K562 (cell line): ENCODE measurements at regions not wholly inside any gene's neighbourhood (a gene's known extent, or its start where the extent isn't known, plus 50 kb on each side); places are given as distances from the start of the nearest gene placed in this dataset.

Experiments used
- ATAC-seq: fragments of 200-7000 bp; cut with Tn5 transposase; 3 replicates; pipeline ENCODE4 v1.9.1; 2020; ENCODE audit warnings: moderate library complexity
- BruUV-seq: library from RNA; stranded (reverse); fragments of 400-500 nt; replicated peaks from 2 replicates; lab custom pipeline; 2021; lab: Mats Ljungman, UMichigan
- CTCF ChIA-PET: fragments of 300-600 bp; formaldehyde crosslinking; extraction: SDS; loops from one replicate; lab custom pipeline; 2021; ENCODE audit warnings: low intra/inter-chr PET ratio; lab: Yijun Ruan, JAX
- POLR2A ChIA-PET: fragments of 300-600, 350-650 bp; sonication (Branson Sonifier 250); formaldehyde crosslinking; extraction: SDS; loops from one replicate; lab custom pipeline; 2021; ENCODE audit warnings: antibody characterized with exemption, inconsistent platforms; lab: Yijun Ruan, JAX
- DNase-seq, 4 experiments: peaks; one replicate each; pipeline versions ENCODE4 v3.0.0 to v3.0.0-alpha.2; 2011 to 2018; ENCODE audit warnings: low spot score in 3 of 4, mixed read lengths in 3 of 4; ENCODE audit errors: extremely low read depth in 1 of 4
- FAIRE-seq: peaks from 2 replicates; lab custom pipeline; 2011; peaks lifted over from hg19 to GRCh38; lab: Jason Lieb, UNC
- H2AFZ ChIP-seq: 2 replicates; pipeline ENCODE4 v1.6.0; 2011; ENCODE audit warnings: low read depth, low read length, control low read depth, inconsistent platforms
- H3K27ac ChIP-seq: fragments of 200-600 bp; 3 replicates; pipeline ENCODE4 v1.8.0; 2011; ENCODE audit warnings: low read depth, mild to moderate bottlenecking, control low read depth, inconsistent platforms, low read length, moderate library complexity, mixed read lengths; ENCODE audit errors: extremely low read depth
- H3K27me3 ChIP-seq, 2 experiments: fragments of 300-600 bp in 1 of 2; 2 replicates in 1 of 2; 3 replicates in 1 of 2; pipeline versions ENCODE4 v1.6.0 to v1.8.0; 2011; ENCODE audit warnings: inconsistent platforms in 2 of 2, low read length in 2 of 2, mild to moderate bottlenecking in 1 of 2, mixed read lengths in 1 of 2, moderate library complexity in 1 of 2; ENCODE audit not compliant: control insufficient read depth in 2 of 2, insufficient read depth in 2 of 2
- H3K36me3 ChIP-seq: fragments of 300-600 bp; 3 replicates; pipeline ENCODE4 v1.8.0; 2011; ENCODE audit warnings: mild to moderate bottlenecking, low read length, inconsistent platforms; ENCODE audit not compliant: control insufficient read depth, insufficient read depth
- H3K4me1 ChIP-seq, 2 experiments: fragments of 200-600 bp in 1 of 2; replicated peaks in 1 of 2; 2 replicates in 1 of 2; 3 replicates in 1 of 2; pipeline versions ENCODE4 v1.5.1 to v1.8.0; 2011; ENCODE audit warnings: inconsistent platforms in 2 of 2, low read length in 2 of 2, mild to moderate bottlenecking in 1 of 2, mixed read lengths in 1 of 2, moderate library complexity in 1 of 2; ENCODE audit not compliant: control insufficient read depth in 2 of 2, insufficient read depth in 2 of 2
- H3K4me2 ChIP-seq: 2 replicates; pipeline ENCODE4 v1.6.1; 2011; ENCODE audit warnings: low read length, control low read depth, inconsistent platforms, mixed read lengths; ENCODE audit not compliant: insufficient read depth
- H3K4me3 ChIP-seq: fragments of 200-600 bp; sonication (generic), shearing (Covaris generic); 2 replicates; pipeline ENCODE4 v1.5.1; 2016; ENCODE audit warnings: control low read depth, inconsistent platforms
- H3K79me2 ChIP-seq: fragments of 200-600 bp; 3 replicates; pipeline ENCODE4 v1.8.0; 2011; ENCODE audit warnings: low read length, inconsistent platforms; ENCODE audit not compliant: control insufficient read depth, insufficient read depth
- H3K9ac ChIP-seq, 2 experiments: 2 replicates each; pipeline versions ENCODE4 v1.6.0 to v1.6.1; 2011; ENCODE audit warnings: low read depth in 2 of 2, low read length in 2 of 2, control low read depth in 1 of 2, inconsistent platforms in 1 of 2, mild to moderate bottlenecking in 1 of 2, mixed read lengths in 1 of 2; ENCODE audit not compliant: insufficient read depth in 1 of 2
- H3K9me1 ChIP-seq: one replicate; pipeline ENCODE4 v1.6.0; 2011; ENCODE audit warnings: inconsistent platforms, mild to moderate bottlenecking, low read length, moderate library complexity; ENCODE audit not compliant: control insufficient read depth, insufficient read depth
- H3K9me3 ChIP-seq: replicated peaks from 2 replicates; pipeline ENCODE4 v1.5.1; 2011; ENCODE audit warnings: low read depth, low read length, inconsistent platforms; ENCODE audit not compliant: control insufficient read depth, insufficient read depth
- H4K20me1 ChIP-seq: replicated peaks from 2 replicates; pipeline ENCODE4 v1.6.1; 2011; ENCODE audit warnings: low read length, inconsistent platforms, mixed read lengths; ENCODE audit not compliant: control insufficient read depth, insufficient read depth
- CBFA2T3 ChIP-seq: fragments of 450-650 bp; IDR thresholded peaks from 2 replicates; pipeline ENCODE4 v1.6.1; 2017
- ETV1 ChIP-seq: fragments of 450-650 bp; conservative IDR thresholded peaks from 2 replicates; pipeline ENCODE4 v1.6.1; 2016; ENCODE audit warnings: missing genetic modification characterization, control low read depth, low read depth, missing compliant biosample characterization
- KDM5B ChIP-seq: fragments of 200-600 bp; sonication (generic); IDR thresholded peaks from 2 replicates; pipeline ENCODE4 v1.6.1; 2012; ENCODE audit warnings: low read depth, mild to moderate bottlenecking, moderate library complexity, low read length, control low read depth, inconsistent platforms; ENCODE audit not compliant: insufficient replicate concordance
- MTA2 ChIP-seq: fragments of 450-650 bp; IDR thresholded peaks from 2 replicates; pipeline ENCODE4 v1.6.1; 2016; ENCODE audit warnings: low read depth
- NCOA1 ChIP-seq: fragments of 450-650 bp; IDR thresholded peaks from 2 replicates; pipeline ENCODE4 v1.6.1; 2016; ENCODE audit warnings: low read depth
- RNF219 ChIP-seq: fragments of 250-450 bp; sonication (Bioruptor Pico); IDR thresholded peaks from 2 replicates; pipeline ENCODE4 v1.5.0; 2022; ENCODE audit warnings: mild to moderate bottlenecking
- ZNF175 ChIP-seq: fragments of 200-800 bp; sonication (Bioruptor generic); IDR thresholded peaks from 2 replicates; pipeline ENCODE4 v1.6.1; 2016; ENCODE audit warnings: low read depth, mild to moderate bottlenecking, missing genetic modification characterization, missing compliant biosample characterization
- ZNF282 ChIP-seq: sonication (generic); formaldehyde crosslinking; IDR thresholded peaks from 2 replicates; pipeline ENCODE4 v1.8.1; 2023; ENCODE audit warnings: missing genetic modification reagents
- ZNF644 ChIP-seq: fragments of 200-800 bp; sonication (Bioruptor generic); IDR thresholded peaks from 2 replicates; pipeline ENCODE4 v1.6.1; 2016; ENCODE audit warnings: low read depth, missing genetic modification characterization, missing compliant biosample characterization
- ZNF785 ChIP-seq: fragments of 250-450 bp; sonication (Bioruptor Pico); IDR thresholded peaks from 2 replicates; pipeline ENCODE4 v1.4.0; 2020; ENCODE audit warnings: mild to moderate bottlenecking
- WGBS: fragments of 100-300 bp; shearing (Covaris generic); methylation state at CpG from one replicate; pipeline ENCODE4 v1.1.6; 2016; ENCODE audit warnings: low coverage, mixed read lengths; ENCODE audit not compliant: insufficient coverage; ENCODE audit errors: missing lambda C conversion rate; 5-methylcytosine and 5-hydroxymethylcytosine counted together
- in situ Hi-C: fragments of 300-500 bp; cut with MboI; formaldehyde crosslinking; loops from 4 replicates; pipeline ENCODE4 v1.15.0; 2018; ENCODE audit warnings: inconsistent platforms, mixed read lengths
- intact Hi-C: fragments of 100-400 bp; cut with micrococcal nuclease; formaldehyde crosslinking; loops from 2 replicates; pipeline ENCODE4 v1.14.2; 2022
- TF ChIP-seq, protein P1 (sequence below): sonication (generic); formaldehyde crosslinking; IDR thresholded peaks from 2 replicates; pipeline ENCODE4 v1.8.0; 2022; ENCODE audit warnings: mild to moderate bottlenecking, missing genetic modification reagents
- TF ChIP-seq, protein P2 (sequence below): sonication (generic); formaldehyde crosslinking; IDR thresholded peaks from 2 replicates; pipeline ENCODE4 v1.8.0; 2023; ENCODE audit warnings: mild to moderate bottlenecking, missing genetic modification reagents
- TF ChIP-seq, protein P3 (sequence below): fragments of 250-450 bp; sonication (Bioruptor Pico); IDR thresholded peaks from 2 replicates; pipeline ENCODE4 v1.5.0; 2020; ENCODE audit warnings: mild to moderate bottlenecking
- TF ChIP-seq, protein P4 (sequence below): fragments of 250-450 bp; sonication (Bioruptor Pico); IDR thresholded peaks from 2 replicates; pipeline ENCODE4 v1.8.0; 2022; ENCODE audit warnings: inconsistent platforms, mild to moderate bottlenecking, moderate library complexity, borderline replicate concordance

- DNase-seq (no peak), FAIRE-seq (no peak), ATAC-seq (no peak)
- no peaks in the 10 kb centered on the region for H3K36me3 ChIP-seq
- no peaks in the 10 kb centered on the region for H3K9me1 ChIP-seq
- H3K4me3 ChIP-seq: no peak overlapping the region
- no TSS peak for BruUV-seq
- no peak overlapping the region for H3K9ac ChIP-seq
- no peak overlapping the region for H2AFZ ChIP-seq
- no peak overlapping the region for H3K4me2 ChIP-seq
- no peaks in the 10 kb centered on the region for H3K9me3 ChIP-seq
- ChIA-PET POLR2A (no interaction called here), CTCF (no interaction called here)
- 2% methylated on average over 7 of the region's 7 CpGs for WGBS
- H3K27ac ChIP-seq: no peak overlapping the region
- H3K4me1 ChIP-seq: no peaks in the 10 kb centered on the region
- in situ Hi-C loops (no loop called here), intact Hi-C loops (no loop called here)
- H3K79me2 ChIP-seq: no peaks in the 10 kb centered on the region
- H4K20me1 ChIP-seq: no peaks in the 10 kb centered on the region
- H3K27me3 ChIP-seq: no peaks in the 10 kb centered on the region
- TF ChIP-seq CBFA2T3 (no peak), ETV1 (tag) (no peak), MTA2 (no peak), ZNF175 (CRISPR knock-in tag) (no peak), ZNF282 (CRISPR knock-in tag) (no peak), ZNF644 (tag) (no peak), ZNF785 (CRISPR knock-in tag) (no peak), KDM5B (no peak), RNF219 (CRISPR knock-in tag) (no peak), NCOA1 (no peak)
- TF ChIP-seq, protein P1, sequence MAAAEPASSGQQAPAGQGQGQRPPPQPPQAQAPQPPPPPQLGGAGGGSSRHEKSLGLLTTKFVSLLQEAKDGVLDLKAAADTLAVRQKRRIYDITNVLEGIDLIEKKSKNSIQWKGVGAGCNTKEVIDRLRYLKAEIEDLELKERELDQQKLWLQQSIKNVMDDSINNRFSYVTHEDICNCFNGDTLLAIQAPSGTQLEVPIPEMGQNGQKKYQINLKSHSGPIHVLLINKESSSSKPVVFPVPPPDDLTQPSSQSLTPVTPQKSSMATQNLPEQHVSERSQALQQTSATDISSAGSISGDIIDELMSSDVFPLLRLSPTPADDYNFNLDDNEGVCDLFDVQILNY (CRISPR knock-in tag): no peak
- TF ChIP-seq, protein P2, sequence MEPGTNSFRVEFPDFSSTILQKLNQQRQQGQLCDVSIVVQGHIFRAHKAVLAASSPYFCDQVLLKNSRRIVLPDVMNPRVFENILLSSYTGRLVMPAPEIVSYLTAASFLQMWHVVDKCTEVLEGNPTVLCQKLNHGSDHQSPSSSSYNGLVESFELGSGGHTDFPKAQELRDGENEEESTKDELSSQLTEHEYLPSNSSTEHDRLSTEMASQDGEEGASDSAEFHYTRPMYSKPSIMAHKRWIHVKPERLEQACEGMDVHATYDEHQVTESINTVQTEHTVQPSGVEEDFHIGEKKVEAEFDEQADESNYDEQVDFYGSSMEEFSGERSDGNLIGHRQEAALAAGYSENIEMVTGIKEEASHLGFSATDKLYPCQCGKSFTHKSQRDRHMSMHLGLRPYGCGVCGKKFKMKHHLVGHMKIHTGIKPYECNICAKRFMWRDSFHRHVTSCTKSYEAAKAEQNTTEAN (CRISPR knock-in tag): no peak
- TF ChIP-seq, protein P3, sequence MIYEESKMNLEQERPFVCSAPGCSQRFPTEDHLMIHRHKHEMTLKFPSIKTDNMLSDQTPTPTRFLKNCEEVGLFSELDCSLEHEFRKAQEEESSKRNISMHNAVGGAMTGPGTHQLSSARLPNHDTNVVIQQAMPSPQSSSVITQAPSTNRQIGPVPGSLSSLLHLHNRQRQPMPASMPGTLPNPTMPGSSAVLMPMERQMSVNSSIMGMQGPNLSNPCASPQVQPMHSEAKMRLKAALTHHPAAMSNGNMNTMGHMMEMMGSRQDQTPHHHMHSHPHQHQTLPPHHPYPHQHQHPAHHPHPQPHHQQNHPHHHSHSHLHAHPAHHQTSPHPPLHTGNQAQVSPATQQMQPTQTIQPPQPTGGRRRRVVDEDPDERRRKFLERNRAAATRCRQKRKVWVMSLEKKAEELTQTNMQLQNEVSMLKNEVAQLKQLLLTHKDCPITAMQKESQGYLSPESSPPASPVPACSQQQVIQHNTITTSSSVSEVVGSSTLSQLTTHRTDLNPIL (CRISPR knock-in tag): no peak
- TF ChIP-seq, protein P4, sequence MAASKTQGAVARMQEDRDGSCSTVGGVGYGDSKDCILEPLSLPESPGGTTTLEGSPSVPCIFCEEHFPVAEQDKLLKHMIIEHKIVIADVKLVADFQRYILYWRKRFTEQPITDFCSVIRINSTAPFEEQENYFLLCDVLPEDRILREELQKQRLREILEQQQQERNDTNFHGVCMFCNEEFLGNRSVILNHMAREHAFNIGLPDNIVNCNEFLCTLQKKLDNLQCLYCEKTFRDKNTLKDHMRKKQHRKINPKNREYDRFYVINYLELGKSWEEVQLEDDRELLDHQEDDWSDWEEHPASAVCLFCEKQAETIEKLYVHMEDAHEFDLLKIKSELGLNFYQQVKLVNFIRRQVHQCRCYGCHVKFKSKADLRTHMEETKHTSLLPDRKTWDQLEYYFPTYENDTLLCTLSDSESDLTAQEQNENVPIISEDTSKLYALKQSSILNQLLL (CRISPR knock-in tag): no peak
These were observed 360.9 kb downstream of the NEBL start for GRCh38 chr10:20535897-20536881.
